HL-60 (cell line): ENCODE measurements at regions not wholly inside any gene's neighbourhood (a gene's known extent, or its start where the extent isn't known, plus 50 kb on each side); places are given as distances from the start of the nearest gene placed in this dataset.

Experiments used
- DNase-seq, 2 experiments: peaks; one replicate each; pipeline ENCODE4 v3.0.0-alpha.2; 2010 to 2020; ENCODE audit warnings: low read depth in 1 of 2, low spot score in 1 of 2
- H3K27ac ChIP-seq: fragments of 250-450 bp; sonication (Bioruptor Pico); replicated peaks from 2 replicates; pipeline ENCODE4 v1.5.1; 2020; ENCODE audit warnings: mild to moderate bottlenecking, moderate library complexity
- H3K27me3 ChIP-seq: fragments of 250-450 bp; sonication (Bioruptor Pico); 2 replicates; pipeline ENCODE4 v1.5.1; 2021; ENCODE audit warnings: mild to moderate bottlenecking, moderate library complexity; ENCODE audit not compliant: insufficient read depth, poor library complexity, severe bottlenecking
- H3K4me3 ChIP-seq: replicated peaks from 2 replicates; pipeline ENCODE4 v1.5.1; 2011; ENCODE audit warnings: mild to moderate bottlenecking, control low read depth, low read length; ENCODE audit not compliant: insufficient read depth
- CTCF ChIP-seq: IDR thresholded peaks from one replicate; pipeline ENCODE4 v1.5.1; 2011; ENCODE audit warnings: low read length, control low read depth, inconsistent platforms; ENCODE audit not compliant: insufficient read depth
- GABPA ChIP-seq: IDR thresholded peaks from 2 replicates; pipeline ENCODE4 v1.6.1; 2012; ENCODE audit warnings: low read depth
- POLR2AphosphoS5 ChIP-seq: IDR thresholded peaks from 2 replicates; pipeline ENCODE4 v1.6.1; 2012; ENCODE audit warnings: low read depth
- SPI1 ChIP-seq: IDR thresholded peaks from 2 replicates; pipeline ENCODE4 v1.6.1; 2012; ENCODE audit warnings: low read depth, mild to moderate bottlenecking, borderline replicate concordance
- TF ChIP-seq, protein P1 (sequence below): IDR thresholded peaks from 2 replicates; pipeline ENCODE4 v1.6.1; 2012; ENCODE audit warnings: low read depth; ENCODE audit not compliant: insufficient replicate concordance

DNA sequence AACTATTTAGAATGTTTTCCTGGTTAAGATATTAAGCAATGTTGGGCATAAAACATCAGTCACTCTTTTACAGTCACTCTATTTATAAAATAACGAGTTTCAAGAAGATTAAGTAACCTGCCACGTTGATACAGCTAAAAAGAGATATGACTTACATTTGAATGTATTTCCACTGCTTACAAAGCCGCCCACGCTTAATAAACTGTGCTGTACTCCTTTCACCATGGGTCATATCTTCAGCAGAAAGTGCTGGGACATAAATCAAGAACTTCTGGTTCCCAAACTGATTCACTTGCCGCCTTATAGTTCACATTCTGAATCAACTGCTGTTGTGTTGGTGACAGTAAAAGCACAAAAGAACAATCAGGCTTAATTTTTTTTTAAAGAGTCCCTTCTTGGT, 666.7 kb downstream of the NCAM2 start:
- no peaks in the 10 kb centered on the region for H3K27me3 ChIP-seq
- no peak for DNase-seq
- no peak overlapping the region for H3K27ac ChIP-seq
- H3K4me3 ChIP-seq, result no peak overlapping the region
- TF ChIP-seq, protein P1, sequence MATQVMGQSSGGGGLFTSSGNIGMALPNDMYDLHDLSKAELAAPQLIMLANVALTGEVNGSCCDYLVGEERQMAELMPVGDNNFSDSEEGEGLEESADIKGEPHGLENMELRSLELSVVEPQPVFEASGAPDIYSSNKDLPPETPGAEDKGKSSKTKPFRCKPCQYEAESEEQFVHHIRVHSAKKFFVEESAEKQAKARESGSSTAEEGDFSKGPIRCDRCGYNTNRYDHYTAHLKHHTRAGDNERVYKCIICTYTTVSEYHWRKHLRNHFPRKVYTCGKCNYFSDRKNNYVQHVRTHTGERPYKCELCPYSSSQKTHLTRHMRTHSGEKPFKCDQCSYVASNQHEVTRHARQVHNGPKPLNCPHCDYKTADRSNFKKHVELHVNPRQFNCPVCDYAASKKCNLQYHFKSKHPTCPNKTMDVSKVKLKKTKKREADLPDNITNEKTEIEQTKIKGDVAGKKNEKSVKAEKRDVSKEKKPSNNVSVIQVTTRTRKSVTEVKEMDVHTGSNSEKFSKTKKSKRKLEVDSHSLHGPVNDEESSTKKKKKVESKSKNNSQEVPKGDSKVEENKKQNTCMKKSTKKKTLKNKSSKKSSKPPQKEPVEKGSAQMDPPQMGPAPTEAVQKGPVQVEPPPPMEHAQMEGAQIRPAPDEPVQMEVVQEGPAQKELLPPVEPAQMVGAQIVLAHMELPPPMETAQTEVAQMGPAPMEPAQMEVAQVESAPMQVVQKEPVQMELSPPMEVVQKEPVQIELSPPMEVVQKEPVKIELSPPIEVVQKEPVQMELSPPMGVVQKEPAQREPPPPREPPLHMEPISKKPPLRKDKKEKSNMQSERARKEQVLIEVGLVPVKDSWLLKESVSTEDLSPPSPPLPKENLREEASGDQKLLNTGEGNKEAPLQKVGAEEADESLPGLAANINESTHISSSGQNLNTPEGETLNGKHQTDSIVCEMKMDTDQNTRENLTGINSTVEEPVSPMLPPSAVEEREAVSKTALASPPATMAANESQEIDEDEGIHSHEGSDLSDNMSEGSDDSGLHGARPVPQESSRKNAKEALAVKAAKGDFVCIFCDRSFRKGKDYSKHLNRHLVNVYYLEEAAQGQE, result no peak
- TF ChIP-seq GABPA (no peak), CTCF (no peak), POLR2AphosphoS5 (no peak), SPI1 (no peak)

DNA sequence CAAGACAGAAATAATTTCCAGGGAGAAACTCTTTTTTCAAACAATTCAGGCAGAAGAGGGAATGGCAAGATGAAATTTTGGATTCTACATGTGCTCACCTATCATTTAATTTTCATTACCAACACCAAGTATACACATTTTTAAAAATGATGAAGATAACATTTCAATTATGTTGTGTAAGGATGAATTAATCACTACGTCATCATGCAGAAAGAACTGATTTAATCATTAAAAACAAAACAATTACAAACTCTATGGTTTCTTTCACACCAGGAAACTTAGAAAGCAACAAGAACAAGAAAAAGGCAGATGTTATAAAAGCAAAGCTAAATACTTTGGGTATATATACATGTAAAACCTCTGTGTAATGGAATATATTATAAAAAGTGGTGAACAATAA, 668.5 kb downstream of the NCAM2 start:
- TF ChIP-seq, protein P1, result no peak
- TF ChIP-seq GABPA (no peak), POLR2AphosphoS5 (no peak), CTCF (no peak), SPI1 (no peak)
- no peak overlapping the region for H3K27ac ChIP-seq
- H3K4me3 ChIP-seq, result no peak overlapping the region
- DNase-seq, result no peak
- no peaks in the 10 kb centered on the region for H3K27me3 ChIP-seq

- Histone ChIP-seq H3K27me3 (no peaks in the 10 kb centered on the region), H3K4me3 (no peak overlapping the region), H3K27ac (no peak overlapping the region)
- no peak for DNase-seq
- TF ChIP-seq GABPA (no peak), CTCF (no peak), POLR2AphosphoS5 (no peak)
Observed at GRCh38 chr21:21668198-21668597, 670.0 kb downstream of the NCAM2 start.

DNA sequence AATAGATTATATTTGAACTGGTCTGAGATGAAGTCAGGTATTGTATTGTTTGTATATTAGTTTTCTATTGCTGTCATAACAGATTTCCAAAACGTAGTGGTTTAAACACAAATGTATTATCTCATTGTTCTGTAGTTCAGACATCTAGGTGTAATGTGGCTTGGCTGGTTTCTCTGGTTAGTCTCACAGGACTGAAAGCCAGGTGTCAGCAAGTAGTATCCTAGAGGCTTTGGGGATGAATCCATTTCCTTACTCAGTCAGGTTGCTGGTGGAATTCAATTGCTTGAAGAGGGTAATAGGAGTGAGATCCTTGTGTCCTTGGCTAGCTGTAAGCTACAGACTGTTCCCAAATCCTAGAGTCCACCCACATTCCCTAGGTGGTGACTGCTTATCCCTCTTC, 675.8 kb downstream of the NCAM2 start:
- no peak for DNase-seq
- TF ChIP-seq CTCF (no peak), SPI1 (no peak), GABPA (no peak)
- TF ChIP-seq, protein P1, result no peak
- Histone ChIP-seq H3K4me3 (no peak overlapping the region), H3K27ac (no peak overlapping the region), H3K27me3 (no peaks in the 10 kb centered on the region)
